GM18499 (cell line): ENCODE measurements at regions not wholly inside any gene's neighbourhood (a gene's known extent, or its start where the extent isn't known, plus 50 kb on each side); places are given as distances from the start of the nearest gene placed in this dataset.
A peak's percentile ranks its signal among the peaks of the same experiment; 100 is the strongest.

ENCODE experiments used
- ATAC-seq: cut with Tn5 transposase; IDR thresholded peaks from one replicate; pipeline ENCODE4 v1.9.1; 2021; ENCODE audit warnings: moderate number of reproducible peaks; ENCODE audit not compliant: insufficient read depth, unreplicated experiment

- no peak for ATAC-seq
Observed at GRCh38 chr2:188181067-188181838, 110.4 kb upstream of the GULP1 start.

GRCh38 chr2:188181884-188182283 is 109.8 kb upstream of the GULP1 start:
- ATAC-seq: no peak

GRCh38 chr2:188187726-188188125 is 103.9 kb upstream of the GULP1 start:
- ATAC-seq: no peak

GRCh38 chr2:188189356-188189755 is 102.3 kb upstream of the GULP1 start:
- ATAC-seq: no peak

- no peak for ATAC-seq
Observed at GRCh38 chr2:188193230-188193629, 98.4 kb upstream of the GULP1 start.

GRCh38 chr2:188196343-188197008 is 95.2 kb upstream of the GULP1 start:
- no peak for ATAC-seq

GRCh38 chr2:188199716-188200128 is 92.0 kb upstream of the GULP1 start:
- ATAC-seq: no peak

GRCh38 chr2:188201639-188202038 is 90.0 kb upstream of the GULP1 start:
- ATAC-seq: no peak

- ATAC-seq: no peak
Observed at GRCh38 chr2:188202777-188203176, 88.9 kb upstream of the GULP1 start.

GRCh38 chr2:188203776-188204175 is 87.9 kb upstream of the GULP1 start:
- ATAC-seq: no peak

GRCh38 chr2:188204824-188205223 is 86.8 kb upstream of the GULP1 start:
- no peak for ATAC-seq

GRCh38 chr2:188207554-188207953 is 84.1 kb upstream of the GULP1 start:
- no peak for ATAC-seq

GRCh38 chr2:188209218-188209617 is 82.5 kb upstream of the GULP1 start:
- ATAC-seq: no peak

- no peak for ATAC-seq
Observed at GRCh38 chr2:188217264-188217663, 74.4 kb upstream of the GULP1 start.

- no peak for ATAC-seq
Observed at GRCh38 chr2:188219541-188219940, 72.1 kb upstream of the GULP1 start.

- ATAC-seq: no peak
Observed at GRCh38 chr2:188220535-188220934, 71.1 kb upstream of the GULP1 start.

GRCh38 chr2:188227713-188228112 is 64.0 kb upstream of the GULP1 start:
- no peak for ATAC-seq

- peak; percentile 51 for ATAC-seq
Observed at GRCh38 chr2:188235364-188235763, 56.3 kb upstream of the GULP1 start.

- no peak for ATAC-seq
Observed at GRCh38 chr2:188238386-188238785, 53.3 kb upstream of the GULP1 start.
